Fibroblast of mammary gland (primary cell): ENCODE measurements at regions not wholly inside any gene's neighbourhood (a gene's known extent, or its start where the extent isn't known, plus 50 kb on each side); places are given as distances from the start of the nearest gene placed in this dataset.

Source experiments
- DNase-seq: peaks from one replicate; pipeline ENCODE4 v3.0.0-alpha.2; 2010; ENCODE audit warnings: low read depth
- H3K4me3 ChIP-seq: 2 replicates; pipeline ENCODE4 v1.5.1; 2011; ENCODE audit warnings: low read depth, mild to moderate bottlenecking, low read length, moderate library complexity; ENCODE audit not compliant: control insufficient read depth
- TF ChIP-seq, protein P1 (sequence below): conservative IDR thresholded peaks from 2 replicates; pipeline ENCODE4 v1.5.1; 2011; ENCODE audit warnings: low read depth, low read length, inconsistent platforms; ENCODE audit not compliant: control insufficient read depth, insufficient read depth

DNA sequence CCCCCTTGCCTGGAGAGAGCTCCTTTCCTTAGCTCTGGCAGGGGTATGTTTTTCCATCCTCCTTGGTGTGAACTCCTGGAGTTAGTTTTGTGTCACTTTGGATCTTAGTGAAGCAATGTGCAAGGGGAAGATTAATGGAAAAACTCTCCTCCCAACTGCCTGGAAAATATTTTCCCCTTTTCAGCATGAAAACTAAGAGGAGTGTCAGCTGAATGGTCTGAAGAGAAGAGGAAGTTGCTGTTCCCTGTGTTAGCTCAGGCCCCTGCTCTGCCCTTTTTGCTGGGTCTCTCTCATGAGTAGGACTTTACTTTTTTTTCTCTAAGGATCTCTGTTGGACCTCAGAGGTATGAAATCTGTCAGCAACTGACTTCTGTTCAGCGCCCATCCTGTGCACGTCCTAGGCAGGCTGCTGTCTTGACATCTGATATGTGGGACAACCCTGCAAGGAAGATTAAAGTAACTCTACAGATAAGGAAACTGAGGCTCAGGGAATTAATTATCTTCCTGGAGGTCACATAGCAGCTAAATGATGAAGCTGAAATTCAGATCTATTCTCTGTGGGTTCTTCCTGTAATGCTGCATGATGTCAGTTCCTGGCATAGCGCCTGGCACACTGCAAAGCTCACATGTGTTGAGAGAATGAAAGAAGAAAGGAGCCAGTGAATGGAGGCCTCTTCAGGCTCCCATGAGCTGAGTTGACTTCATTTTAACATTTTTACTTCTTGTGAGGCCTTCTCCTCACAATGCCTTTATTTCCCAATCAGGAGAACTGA, 109.7 kb upstream of the GALNT15 start:
- peak; percentile 97 for DNase-seq
- TF ChIP-seq, protein P1, sequence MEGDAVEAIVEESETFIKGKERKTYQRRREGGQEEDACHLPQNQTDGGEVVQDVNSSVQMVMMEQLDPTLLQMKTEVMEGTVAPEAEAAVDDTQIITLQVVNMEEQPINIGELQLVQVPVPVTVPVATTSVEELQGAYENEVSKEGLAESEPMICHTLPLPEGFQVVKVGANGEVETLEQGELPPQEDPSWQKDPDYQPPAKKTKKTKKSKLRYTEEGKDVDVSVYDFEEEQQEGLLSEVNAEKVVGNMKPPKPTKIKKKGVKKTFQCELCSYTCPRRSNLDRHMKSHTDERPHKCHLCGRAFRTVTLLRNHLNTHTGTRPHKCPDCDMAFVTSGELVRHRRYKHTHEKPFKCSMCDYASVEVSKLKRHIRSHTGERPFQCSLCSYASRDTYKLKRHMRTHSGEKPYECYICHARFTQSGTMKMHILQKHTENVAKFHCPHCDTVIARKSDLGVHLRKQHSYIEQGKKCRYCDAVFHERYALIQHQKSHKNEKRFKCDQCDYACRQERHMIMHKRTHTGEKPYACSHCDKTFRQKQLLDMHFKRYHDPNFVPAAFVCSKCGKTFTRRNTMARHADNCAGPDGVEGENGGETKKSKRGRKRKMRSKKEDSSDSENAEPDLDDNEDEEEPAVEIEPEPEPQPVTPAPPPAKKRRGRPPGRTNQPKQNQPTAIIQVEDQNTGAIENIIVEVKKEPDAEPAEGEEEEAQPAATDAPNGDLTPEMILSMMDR, result no peak
- no peak overlapping the region for H3K4me3 ChIP-seq

DNA sequence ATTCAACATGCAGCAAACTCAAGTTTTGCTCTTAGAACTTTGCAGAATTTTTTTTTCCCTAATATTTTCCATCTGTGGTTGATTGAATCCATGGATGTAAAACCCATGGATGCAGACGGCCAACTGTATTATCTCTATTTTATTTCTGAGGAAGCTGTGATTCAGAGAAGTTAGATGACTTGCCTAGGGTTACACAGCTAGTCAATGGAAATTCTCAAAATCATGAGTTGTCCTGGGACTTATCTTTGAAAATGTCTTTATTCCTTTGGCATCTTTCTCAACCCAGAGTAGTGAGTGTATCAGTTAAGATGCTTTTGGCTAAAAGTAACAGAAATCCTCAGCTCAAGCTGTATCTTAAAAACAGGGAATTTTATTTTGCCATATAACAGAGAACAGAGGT, 107.9 kb upstream of the GALNT15 start:
- H3K4me3 ChIP-seq, result no peak overlapping the region
- peak; percentile 31 for DNase-seq
- TF ChIP-seq, protein P1, result no peak

DNA sequence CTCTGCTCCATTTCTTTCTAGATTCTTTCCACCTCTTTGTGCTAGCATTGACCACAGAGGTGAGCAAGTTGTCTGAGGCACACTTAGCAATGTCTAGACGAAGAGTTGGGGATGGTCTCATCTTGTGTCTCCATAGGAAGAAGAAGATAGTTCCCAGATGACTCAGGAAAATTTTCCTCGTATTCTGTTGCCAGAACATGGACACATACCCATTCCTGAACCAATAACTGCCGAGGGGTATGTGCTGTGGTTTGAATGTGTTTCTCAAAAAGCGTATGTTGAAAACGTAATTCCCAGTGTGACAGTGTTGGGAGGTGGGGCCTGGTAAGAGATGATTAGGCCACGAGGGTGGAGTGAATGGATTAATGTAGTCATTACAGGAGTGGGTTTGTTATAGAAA, 107.5 kb upstream of the GALNT15 start:
- H3K4me3 ChIP-seq, result no peak overlapping the region
- TF ChIP-seq, protein P1, result no peak
- DNase-seq, result peak; percentile 99

DNA sequence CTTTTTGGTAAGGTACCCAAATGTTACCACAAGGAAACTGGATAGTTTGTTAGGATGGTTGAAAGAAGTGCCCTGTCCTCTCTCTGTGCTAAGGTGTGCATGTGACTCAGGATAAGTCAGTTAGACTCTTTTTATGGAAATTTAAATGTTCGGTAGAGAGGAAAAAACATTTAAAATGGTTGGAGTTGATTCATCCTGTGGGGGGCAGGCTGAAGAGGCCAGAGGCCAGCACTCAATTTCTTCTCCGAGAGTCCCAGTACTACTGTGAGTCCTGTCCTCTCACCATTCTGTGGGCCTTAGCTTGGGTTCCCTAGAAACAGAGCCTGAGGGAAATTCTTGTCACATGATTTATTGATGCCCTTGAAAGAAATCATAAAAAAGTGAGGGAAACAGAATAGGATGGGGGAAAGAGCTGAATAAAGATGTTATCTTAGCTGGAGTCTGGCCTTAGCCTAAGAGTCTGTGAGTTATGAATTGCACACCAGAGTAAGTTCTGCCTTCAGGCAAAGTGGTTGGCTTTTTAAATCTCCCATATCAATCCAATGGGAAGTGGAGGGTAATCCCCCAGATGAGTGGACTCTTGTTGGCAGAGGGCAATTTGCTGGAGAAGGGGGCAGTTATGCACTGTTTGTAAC, 106.5 kb upstream of the GALNT15 start:
- H3K4me3 ChIP-seq, result no peak overlapping the region
- TF ChIP-seq, protein P1, result no peak
- no peak for DNase-seq

DNA sequence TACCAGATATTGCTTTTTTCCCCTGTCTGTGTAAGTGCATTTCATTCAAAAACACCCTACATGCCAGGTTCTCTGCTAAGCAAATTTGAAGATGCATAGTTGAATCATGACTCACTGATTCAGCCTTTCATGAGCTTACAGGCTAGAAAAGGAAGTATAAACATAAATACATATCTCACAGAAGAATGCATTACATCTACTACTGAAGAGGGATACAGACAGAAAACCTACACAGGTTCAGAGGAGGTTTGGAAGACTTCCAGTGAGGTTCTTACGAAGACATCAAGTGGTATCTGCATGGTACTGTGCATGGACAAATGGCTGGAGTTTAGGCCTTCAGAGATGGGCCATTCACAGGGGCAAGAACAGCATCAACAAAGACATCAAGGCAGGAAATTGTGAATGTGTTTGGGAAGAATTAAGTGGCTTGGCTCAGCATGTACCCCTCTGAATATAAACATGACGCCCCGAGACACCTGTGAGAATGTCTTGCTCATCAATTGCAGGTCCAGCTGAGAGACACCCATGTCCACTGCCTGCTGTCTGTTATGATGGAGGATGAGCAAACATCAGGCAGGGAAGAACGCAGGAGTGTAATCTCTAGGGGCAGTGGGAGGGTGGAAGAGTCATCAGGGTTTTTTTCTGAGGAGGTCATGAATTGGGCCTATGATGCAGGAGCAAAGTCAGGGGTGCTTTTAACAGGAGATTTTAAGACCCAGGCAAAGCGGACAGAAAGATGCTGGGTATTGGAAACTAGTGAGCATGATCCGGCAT, 105.1 kb upstream of the GALNT15 start:
- TF ChIP-seq, protein P1, result no peak
- DNase-seq, result peak; percentile 87
- no peak overlapping the region for H3K4me3 ChIP-seq

DNA sequence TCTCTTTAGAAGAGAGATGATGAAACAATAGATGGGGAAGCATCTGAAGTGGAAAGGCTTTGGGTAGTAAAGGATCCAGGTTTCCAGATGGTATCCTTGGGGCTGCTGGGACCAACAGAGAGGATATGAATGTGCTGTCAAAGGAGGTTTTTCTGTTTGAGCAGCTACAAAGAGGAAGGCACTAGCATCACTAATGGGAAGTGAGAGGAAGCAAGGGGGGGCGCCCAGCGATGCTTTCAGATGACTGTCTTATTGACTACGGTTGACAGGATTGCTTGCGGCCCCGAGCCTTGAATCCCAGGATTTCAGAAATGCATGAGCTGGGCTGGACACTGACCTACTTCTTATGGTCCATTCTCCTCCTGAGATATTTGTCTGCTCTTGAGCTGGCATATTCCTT, 103.8 kb upstream of the GALNT15 start:
- TF ChIP-seq, protein P1, result no peak
- no peak overlapping the region for H3K4me3 ChIP-seq
- no peak for DNase-seq
